Ishikawa (cell line): ENCODE measurements at regions not wholly inside any gene's neighbourhood (a gene's known extent, or its start where the extent isn't known, plus 50 kb on each side); places are given as distances from the start of the nearest gene placed in this dataset.

ENCODE experiments used
- CEBPB ChIP-seq: IDR thresholded peaks from 2 replicates; pipeline ENCODE4 v1.6.1; 2012
- CREB1 ChIP-seq: IDR thresholded peaks from 2 replicates; pipeline ENCODE4 v1.6.1; 2012; ENCODE audit warnings: low read depth
- EGR1 ChIP-seq: IDR thresholded peaks from 2 replicates; pipeline ENCODE4 v1.6.1; 2012
- EP300 ChIP-seq: IDR thresholded peaks from 2 replicates; pipeline ENCODE4 v1.6.1; 2012; ENCODE audit warnings: borderline replicate concordance
- FOXM1 ChIP-seq: IDR thresholded peaks from 2 replicates; pipeline ENCODE4 v1.6.1; 2012; ENCODE audit warnings: low read depth, borderline replicate concordance
- MAX ChIP-seq: IDR thresholded peaks from 2 replicates; pipeline ENCODE4 v1.6.1; 2012
- NFIC ChIP-seq: IDR thresholded peaks from 2 replicates; pipeline ENCODE4 v1.6.1; 2012
- RAD21 ChIP-seq: IDR thresholded peaks from 2 replicates; pipeline ENCODE4 v1.6.1; 2012; ENCODE audit warnings: low read depth
- REST ChIP-seq: IDR thresholded peaks from 2 replicates; pipeline ENCODE4 v1.6.1; 2012; ENCODE audit warnings: low read depth, mild to moderate bottlenecking
- TAF1 ChIP-seq: IDR thresholded peaks from 2 replicates; pipeline ENCODE4 v1.6.1; 2012; ENCODE audit warnings: low read depth, mild to moderate bottlenecking
- TCF12 ChIP-seq: IDR thresholded peaks from 2 replicates; pipeline ENCODE4 v1.6.1; 2012; ENCODE audit warnings: low read depth
- TEAD4 ChIP-seq: IDR thresholded peaks from 2 replicates; pipeline ENCODE4 v1.6.1; 2012
- USF1 ChIP-seq: IDR thresholded peaks from 2 replicates; pipeline ENCODE4 v1.6.1; 2012
- YY1 ChIP-seq: IDR thresholded peaks from 2 replicates; pipeline ENCODE4 v1.6.1; 2012; ENCODE audit warnings: low read depth
- ZBTB7A ChIP-seq: IDR thresholded peaks from 2 replicates; pipeline ENCODE4 v1.6.1; 2012; ENCODE audit warnings: low read depth

DNA sequence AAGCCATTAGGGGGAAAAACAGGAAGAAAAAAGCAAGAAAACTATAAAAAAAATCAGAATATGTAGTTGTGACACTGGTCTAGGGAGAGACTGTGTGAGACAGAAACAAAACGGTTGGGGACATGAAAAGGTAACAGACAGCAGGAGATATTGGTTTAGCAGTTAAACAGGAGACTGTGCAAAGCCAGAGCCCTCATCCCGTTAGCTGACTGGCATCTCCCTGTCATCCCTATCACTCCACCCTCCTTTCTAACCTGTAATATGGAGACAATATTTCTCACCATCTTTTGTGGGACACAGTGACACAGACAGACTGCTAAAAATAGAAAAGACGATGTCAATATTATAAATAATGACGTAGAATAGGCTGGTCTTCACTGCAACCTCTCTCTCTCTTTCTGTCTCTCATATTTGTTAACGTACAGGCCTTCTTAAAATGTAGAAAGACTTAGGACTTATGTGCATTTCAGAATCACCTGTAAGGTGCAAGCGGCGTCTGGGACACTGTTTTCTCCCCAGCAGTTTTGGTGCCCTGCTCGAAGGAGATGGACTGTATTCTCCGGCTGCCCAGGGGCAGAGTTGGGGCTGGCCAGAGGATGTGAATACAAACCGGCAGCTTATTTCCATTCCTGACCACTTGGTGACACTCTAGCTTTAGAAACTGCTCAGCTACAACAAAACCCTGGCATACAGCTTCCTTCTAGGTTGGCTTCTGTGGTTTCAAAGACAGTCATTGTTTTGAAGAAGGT is 190.6 kb downstream of the MAT2B start:
- TF ChIP-seq RAD21 = peak; percentile 76
- TF ChIP-seq CREB1 = no peak

GRCh38 chr5:163696579-163696887 is 191.1 kb downstream of the MAT2B start:
- no peak for TF ChIP-seq EGR1
- TF ChIP-seq REST = no peak
- TF ChIP-seq RAD21 = no peak
- no peak for TF ChIP-seq EP300
- TF ChIP-seq MAX = no peak
- TF ChIP-seq FOXM1 = no peak
- no peak for TF ChIP-seq CREB1
- no peak for TF ChIP-seq TCF12
- TF ChIP-seq YY1 = no peak
- no peak for TF ChIP-seq TEAD4
- TF ChIP-seq NFIC = no peak
- TF ChIP-seq ZBTB7A = no peak
- TF ChIP-seq USF1 = no peak

DNA sequence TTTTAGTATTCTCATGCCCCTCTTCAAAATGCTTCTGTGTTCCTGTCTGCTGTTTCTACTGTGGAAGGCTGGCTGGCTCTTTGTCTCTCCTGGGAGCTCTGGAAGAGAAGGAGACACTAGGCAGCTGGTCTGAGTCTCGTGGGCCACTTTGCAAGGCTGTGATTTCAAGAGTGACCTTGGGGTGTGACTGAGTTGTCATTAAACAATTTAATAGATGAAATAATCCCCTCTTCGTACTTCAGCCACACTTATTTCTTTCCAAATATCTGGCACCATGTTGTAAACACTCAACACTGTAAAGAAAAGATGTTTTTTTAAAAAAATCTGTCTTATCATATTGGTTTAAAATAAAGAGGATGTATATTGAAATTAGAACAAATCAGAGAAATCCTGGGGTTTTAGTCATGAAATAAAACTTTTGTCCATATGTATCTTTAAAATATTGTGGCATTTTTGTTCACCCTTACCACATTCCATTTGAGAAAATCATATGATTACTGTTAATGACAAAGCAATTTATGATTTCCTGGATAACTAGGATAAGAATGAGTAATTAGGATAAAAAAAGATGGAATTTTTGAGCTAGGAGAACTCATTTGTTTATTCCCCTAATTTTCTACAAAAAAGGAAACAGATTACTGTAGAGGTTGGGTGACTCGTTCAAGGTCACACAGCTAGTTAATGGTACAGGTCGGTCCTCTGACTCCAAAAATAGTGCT is 200.8 kb downstream of the MAT2B start:
- TF ChIP-seq EGR1 (no peak), TAF1 (no peak), EP300 (no peak), TCF12 (no peak), REST (no peak), USF1 (no peak), NFIC (no peak), CREB1 (no peak), ZBTB7A (no peak), FOXM1 (no peak)

DNA sequence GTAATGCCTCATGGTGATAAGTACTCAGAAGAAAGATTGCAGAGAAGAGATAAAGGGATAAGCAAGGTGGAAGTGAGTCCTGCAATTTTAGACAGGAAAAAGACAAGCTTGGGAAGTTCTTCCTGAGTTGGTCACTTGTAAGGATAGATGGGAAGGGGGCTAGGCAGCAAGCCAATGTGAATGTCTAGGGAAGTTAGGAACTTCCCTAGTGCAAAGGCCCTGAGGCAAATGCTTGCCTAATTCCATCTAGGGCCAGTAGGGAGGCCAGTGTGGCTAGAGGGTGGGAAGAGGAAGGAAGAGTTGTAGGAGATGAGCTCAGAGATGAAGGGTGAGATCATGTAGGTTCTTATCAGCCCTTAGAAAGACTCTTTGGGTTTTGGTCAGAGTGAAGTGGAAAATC is 206.6 kb downstream of the MAT2B start:
- TF ChIP-seq ZBTB7A (no peak), CREB1 (no peak), CEBPB (no peak), TEAD4 (no peak), USF1 (no peak), EGR1 (no peak), TCF12 (no peak), YY1 (no peak), FOXM1 (no peak), RAD21 (no peak), NFIC (no peak), EP300 (no peak), MAX (no peak), TAF1 (no peak)

DNA sequence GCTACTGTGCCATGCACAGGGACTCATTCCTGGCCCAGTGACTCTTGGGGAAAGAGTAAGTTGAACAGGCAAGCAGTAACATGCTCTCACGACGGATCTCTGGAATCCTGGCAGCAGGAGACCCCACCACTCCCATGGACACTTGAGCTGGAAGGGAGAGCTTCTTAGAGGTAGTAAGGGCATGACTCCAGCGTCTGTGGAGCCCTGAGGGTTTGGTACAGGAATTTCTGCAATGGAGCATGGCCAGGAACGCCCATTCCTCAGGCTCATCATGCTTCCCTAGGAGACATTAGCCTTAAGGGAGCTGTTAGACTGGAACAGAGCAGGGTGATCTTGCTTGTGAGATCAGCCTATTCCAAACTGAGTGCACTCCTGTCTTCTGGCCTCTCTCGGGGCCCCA is 212.9 kb downstream of the MAT2B start:
- no peak for TF ChIP-seq FOXM1
- no peak for TF ChIP-seq REST
- no peak for TF ChIP-seq MAX
- no peak for TF ChIP-seq NFIC
- no peak for TF ChIP-seq TEAD4
- TF ChIP-seq ZBTB7A = no peak
- no peak for TF ChIP-seq EGR1
- no peak for TF ChIP-seq RAD21
- TF ChIP-seq CEBPB = no peak
- TF ChIP-seq TAF1 = no peak
- TF ChIP-seq USF1 = no peak
